HL-60 (cell line): ENCODE measurements at regions not wholly inside any gene's neighbourhood (a gene's known extent, or its start where the extent isn't known, plus 50 kb on each side); places are given as distances from the start of the nearest gene placed in this dataset.

Source experiments
- DNase-seq, 2 experiments: peaks; one replicate each; pipeline ENCODE4 v3.0.0-alpha.2; 2010 to 2020; ENCODE audit warnings: low read depth in 1 of 2, low spot score in 1 of 2
- H3K27ac ChIP-seq: fragments of 250-450 bp; sonication (Bioruptor Pico); replicated peaks from 2 replicates; pipeline ENCODE4 v1.5.1; 2020; ENCODE audit warnings: mild to moderate bottlenecking, moderate library complexity
- H3K27me3 ChIP-seq: fragments of 250-450 bp; sonication (Bioruptor Pico); 2 replicates; pipeline ENCODE4 v1.5.1; 2021; ENCODE audit warnings: mild to moderate bottlenecking, moderate library complexity; ENCODE audit not compliant: insufficient read depth, poor library complexity, severe bottlenecking
- H3K4me3 ChIP-seq: replicated peaks from 2 replicates; pipeline ENCODE4 v1.5.1; 2011; ENCODE audit warnings: mild to moderate bottlenecking, control low read depth, low read length; ENCODE audit not compliant: insufficient read depth
- GABPA ChIP-seq: IDR thresholded peaks from 2 replicates; pipeline ENCODE4 v1.6.1; 2012; ENCODE audit warnings: low read depth
- POLR2AphosphoS5 ChIP-seq: IDR thresholded peaks from 2 replicates; pipeline ENCODE4 v1.6.1; 2012; ENCODE audit warnings: low read depth
- SPI1 ChIP-seq: IDR thresholded peaks from 2 replicates; pipeline ENCODE4 v1.6.1; 2012; ENCODE audit warnings: low read depth, mild to moderate bottlenecking, borderline replicate concordance
- TF ChIP-seq, protein P1 (sequence below): IDR thresholded peaks from 2 replicates; pipeline ENCODE4 v1.6.1; 2012; ENCODE audit warnings: low read depth; ENCODE audit not compliant: insufficient replicate concordance
- TF ChIP-seq, protein P2 (sequence below): IDR thresholded peaks from one replicate; pipeline ENCODE4 v1.5.1; 2011; ENCODE audit warnings: low read length, control low read depth, inconsistent platforms; ENCODE audit not compliant: insufficient read depth

DNA sequence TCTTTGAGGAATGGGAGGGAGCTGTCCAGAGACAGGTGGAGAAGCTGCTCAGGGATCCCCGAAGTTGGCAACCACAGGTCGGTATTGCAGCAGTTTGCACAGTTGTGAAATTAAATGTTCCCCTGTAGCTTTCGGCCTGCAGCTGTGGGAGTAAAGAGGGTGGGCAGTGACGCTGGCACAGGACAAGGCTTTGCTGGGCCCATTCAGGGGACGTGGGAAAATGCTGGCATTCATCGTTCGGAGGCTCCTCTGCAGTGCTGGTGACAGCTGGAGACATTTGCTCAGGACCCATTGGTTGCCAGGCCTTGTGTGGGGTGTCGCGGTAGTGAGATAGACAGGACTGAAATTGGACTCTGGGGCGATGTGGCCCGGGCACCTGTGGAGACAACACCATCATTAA, 173.7 kb downstream of the MYCN start:
- no peaks in the 10 kb centered on the region for H3K27me3 ChIP-seq
- TF ChIP-seq, protein P1, sequence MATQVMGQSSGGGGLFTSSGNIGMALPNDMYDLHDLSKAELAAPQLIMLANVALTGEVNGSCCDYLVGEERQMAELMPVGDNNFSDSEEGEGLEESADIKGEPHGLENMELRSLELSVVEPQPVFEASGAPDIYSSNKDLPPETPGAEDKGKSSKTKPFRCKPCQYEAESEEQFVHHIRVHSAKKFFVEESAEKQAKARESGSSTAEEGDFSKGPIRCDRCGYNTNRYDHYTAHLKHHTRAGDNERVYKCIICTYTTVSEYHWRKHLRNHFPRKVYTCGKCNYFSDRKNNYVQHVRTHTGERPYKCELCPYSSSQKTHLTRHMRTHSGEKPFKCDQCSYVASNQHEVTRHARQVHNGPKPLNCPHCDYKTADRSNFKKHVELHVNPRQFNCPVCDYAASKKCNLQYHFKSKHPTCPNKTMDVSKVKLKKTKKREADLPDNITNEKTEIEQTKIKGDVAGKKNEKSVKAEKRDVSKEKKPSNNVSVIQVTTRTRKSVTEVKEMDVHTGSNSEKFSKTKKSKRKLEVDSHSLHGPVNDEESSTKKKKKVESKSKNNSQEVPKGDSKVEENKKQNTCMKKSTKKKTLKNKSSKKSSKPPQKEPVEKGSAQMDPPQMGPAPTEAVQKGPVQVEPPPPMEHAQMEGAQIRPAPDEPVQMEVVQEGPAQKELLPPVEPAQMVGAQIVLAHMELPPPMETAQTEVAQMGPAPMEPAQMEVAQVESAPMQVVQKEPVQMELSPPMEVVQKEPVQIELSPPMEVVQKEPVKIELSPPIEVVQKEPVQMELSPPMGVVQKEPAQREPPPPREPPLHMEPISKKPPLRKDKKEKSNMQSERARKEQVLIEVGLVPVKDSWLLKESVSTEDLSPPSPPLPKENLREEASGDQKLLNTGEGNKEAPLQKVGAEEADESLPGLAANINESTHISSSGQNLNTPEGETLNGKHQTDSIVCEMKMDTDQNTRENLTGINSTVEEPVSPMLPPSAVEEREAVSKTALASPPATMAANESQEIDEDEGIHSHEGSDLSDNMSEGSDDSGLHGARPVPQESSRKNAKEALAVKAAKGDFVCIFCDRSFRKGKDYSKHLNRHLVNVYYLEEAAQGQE, result no peak
- TF ChIP-seq POLR2AphosphoS5, result no peak
- no peak for TF ChIP-seq SPI1
- TF ChIP-seq GABPA, result no peak
- TF ChIP-seq, protein P2, sequence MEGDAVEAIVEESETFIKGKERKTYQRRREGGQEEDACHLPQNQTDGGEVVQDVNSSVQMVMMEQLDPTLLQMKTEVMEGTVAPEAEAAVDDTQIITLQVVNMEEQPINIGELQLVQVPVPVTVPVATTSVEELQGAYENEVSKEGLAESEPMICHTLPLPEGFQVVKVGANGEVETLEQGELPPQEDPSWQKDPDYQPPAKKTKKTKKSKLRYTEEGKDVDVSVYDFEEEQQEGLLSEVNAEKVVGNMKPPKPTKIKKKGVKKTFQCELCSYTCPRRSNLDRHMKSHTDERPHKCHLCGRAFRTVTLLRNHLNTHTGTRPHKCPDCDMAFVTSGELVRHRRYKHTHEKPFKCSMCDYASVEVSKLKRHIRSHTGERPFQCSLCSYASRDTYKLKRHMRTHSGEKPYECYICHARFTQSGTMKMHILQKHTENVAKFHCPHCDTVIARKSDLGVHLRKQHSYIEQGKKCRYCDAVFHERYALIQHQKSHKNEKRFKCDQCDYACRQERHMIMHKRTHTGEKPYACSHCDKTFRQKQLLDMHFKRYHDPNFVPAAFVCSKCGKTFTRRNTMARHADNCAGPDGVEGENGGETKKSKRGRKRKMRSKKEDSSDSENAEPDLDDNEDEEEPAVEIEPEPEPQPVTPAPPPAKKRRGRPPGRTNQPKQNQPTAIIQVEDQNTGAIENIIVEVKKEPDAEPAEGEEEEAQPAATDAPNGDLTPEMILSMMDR, result no peak
- no peak overlapping the region for H3K27ac ChIP-seq
- no peak overlapping the region for H3K4me3 ChIP-seq
- no peak for DNase-seq

DNA sequence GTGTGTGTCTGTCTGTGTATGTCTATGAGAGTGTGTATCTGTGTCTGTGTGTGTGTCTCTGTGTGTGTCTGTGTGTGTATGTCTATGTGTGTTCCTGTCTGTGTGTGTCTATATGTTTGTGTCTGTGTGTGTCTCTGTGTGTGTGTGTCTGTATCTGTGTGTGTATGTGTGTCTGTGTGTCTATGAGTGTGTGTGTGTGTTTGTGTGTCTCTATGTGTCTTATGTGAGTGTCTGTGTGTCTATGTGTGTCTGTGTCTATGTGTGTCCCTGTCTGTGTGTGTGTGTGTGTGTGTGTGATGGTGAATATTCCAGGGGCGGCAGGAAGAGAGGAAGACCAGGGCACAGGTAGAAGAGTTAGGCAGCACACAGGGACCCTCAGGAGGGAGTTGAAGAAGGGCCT, 173.2 kb downstream of the MYCN start:
- Histone ChIP-seq H3K27me3 (no peaks in the 10 kb centered on the region), H3K4me3 (no peak overlapping the region), H3K27ac (no peak overlapping the region)
- no peak for DNase-seq
- TF ChIP-seq, protein P2, result no peak

DNA sequence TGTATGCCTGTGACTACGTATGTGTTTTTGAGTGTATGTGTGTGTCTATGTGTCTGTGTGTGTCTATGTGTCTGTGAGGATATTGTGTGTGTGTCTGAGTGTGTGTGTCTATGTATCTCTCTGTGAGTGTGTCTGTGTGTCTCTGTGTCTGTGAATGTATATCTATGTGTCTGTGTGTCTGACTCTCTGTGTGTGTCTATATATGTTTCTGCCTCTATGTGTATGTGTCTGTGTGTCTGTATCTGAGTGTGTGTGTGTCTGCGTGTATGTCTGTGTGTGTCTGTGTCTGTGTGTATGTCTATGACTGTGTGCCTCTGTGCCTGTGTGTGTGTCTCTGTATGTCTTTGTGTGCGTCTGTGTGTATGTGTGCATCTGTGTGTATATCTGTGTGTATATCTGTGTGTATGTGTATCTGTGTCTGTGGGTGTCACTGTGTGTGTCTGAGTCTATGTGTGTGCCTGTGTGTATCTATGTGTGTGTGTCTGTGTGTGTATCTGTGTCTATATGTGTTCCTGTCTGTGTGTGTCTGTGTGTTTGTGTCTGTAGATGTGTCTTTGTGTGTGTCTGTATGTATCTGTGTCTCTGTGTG, 172.7 kb downstream of the MYCN start:
- no peak for DNase-seq
- TF ChIP-seq, protein P2, result no peak
- TF ChIP-seq POLR2AphosphoS5 (no peak), SPI1 (no peak), GABPA (no peak)
- TF ChIP-seq, protein P1, result no peak
- Histone ChIP-seq H3K27ac (no peak overlapping the region), H3K4me3 (no peak overlapping the region), H3K27me3 (no peaks in the 10 kb centered on the region)
